HG03175 (cell line): ENCODE measurements at regions not wholly inside any gene's neighbourhood (a gene's known extent, or its start where the extent isn't known, plus 50 kb on each side); places are given as distances from the start of the nearest gene placed in this dataset.

Experiments
- ATAC-seq: cut with Tn5 transposase; IDR thresholded peaks from one replicate; pipeline ENCODE4 v1.9.1; 2021; ENCODE audit warnings: mild to moderate bottlenecking, moderate library complexity; ENCODE audit not compliant: unreplicated experiment

GRCh38 chr5:63375851-63376250, 586.4 kb downstream of the HTR1A start:
- no peak for ATAC-seq

GRCh38 chr5:63374085-63374484, 588.2 kb downstream of the HTR1A start:
- no peak for ATAC-seq

GRCh38 chr5:63351164-63351563, 611.1 kb downstream of the HTR1A start:
- no peak for ATAC-seq

- no peak for ATAC-seq
These were observed 615.8 kb downstream of the HTR1A start for GRCh38 chr5:63346451-63346850.

GRCh38 chr5:63341442-63341841, 620.8 kb downstream of the HTR1A start:
- no peak for ATAC-seq

- ATAC-seq, result no peak
These were observed 638.3 kb downstream of the HTR1A start for GRCh38 chr5:63323926-63324325.

- no peak for ATAC-seq
These were observed 647.7 kb downstream of the HTR1A start for GRCh38 chr5:63314551-63314950.

- no peak for ATAC-seq
These were observed 651.6 kb downstream of the HTR1A start for GRCh38 chr5:63310644-63311043.

- no peak for ATAC-seq
These were observed 655.3 kb downstream of the HTR1A start for GRCh38 chr5:63306909-63307308.

- ATAC-seq, result no peak
These were observed 668.9 kb downstream of the HTR1A start for GRCh38 chr5:63293317-63293716.

- ATAC-seq, result no peak
These were observed 675.5 kb downstream of the HTR1A start for GRCh38 chr5:63286724-63287123.

- no peak for ATAC-seq
These were observed 684.8 kb downstream of the LRRC70 start for GRCh38 chr5:63263411-63263810.

- no peak for ATAC-seq
These were observed 683.8 kb downstream of the LRRC70 start for GRCh38 chr5:63262185-63262981.

- no peak for ATAC-seq
These were observed 683.1 kb downstream of the LRRC70 start for GRCh38 chr5:63261695-63262094.

- ATAC-seq, result no peak
These were observed 677.0 kb downstream of the LRRC70 start for GRCh38 chr5:63255594-63255993.

- ATAC-seq, result no peak
These were observed 672.3 kb downstream of the LRRC70 start for GRCh38 chr5:63250939-63251338.

- no peak for ATAC-seq
These were observed 671.3 kb downstream of the LRRC70 start for GRCh38 chr5:63249960-63250359.

GRCh38 chr5:63247651-63248050, 669.0 kb downstream of the LRRC70 start:
- no peak for ATAC-seq

- ATAC-seq, result no peak
These were observed 666.7 kb downstream of the LRRC70 start for GRCh38 chr5:63245271-63245670.

- no peak for ATAC-seq
These were observed 661.6 kb downstream of the LRRC70 start for GRCh38 chr5:63240063-63240755.

- no peak for ATAC-seq
These were observed 655.3 kb downstream of the LRRC70 start for GRCh38 chr5:63233911-63234310.

- no peak for ATAC-seq
These were observed 654.7 kb downstream of the LRRC70 start for GRCh38 chr5:63233361-63233760.
